K562 (cell line): ENCODE measurements at regions not wholly inside any gene's neighbourhood (a gene's known extent, or its start where the extent isn't known, plus 50 kb on each side); places are given as distances from the start of the nearest gene placed in this dataset.

Experiments
- ATAC-seq: fragments of 200-7000 bp; cut with Tn5 transposase; 3 replicates; pipeline ENCODE4 v1.9.1; 2020; ENCODE audit warnings: moderate library complexity
- BruUV-seq: library from RNA; stranded (reverse); fragments of 400-500 nt; replicated peaks from 2 replicates; lab custom pipeline; 2021; lab: Mats Ljungman, UMichigan
- CTCF ChIA-PET: fragments of 300-600 bp; formaldehyde crosslinking; extraction: SDS; loops from one replicate; lab custom pipeline; 2021; ENCODE audit warnings: low intra/inter-chr PET ratio; lab: Yijun Ruan, JAX
- POLR2A ChIA-PET: fragments of 300-600, 350-650 bp; sonication (Branson Sonifier 250); formaldehyde crosslinking; extraction: SDS; loops from one replicate; lab custom pipeline; 2021; ENCODE audit warnings: antibody characterized with exemption, inconsistent platforms; lab: Yijun Ruan, JAX
- DNase-seq, 4 experiments: peaks; one replicate each; pipeline versions ENCODE4 v3.0.0 to v3.0.0-alpha.2; 2011 to 2018; ENCODE audit warnings: low spot score in 3 of 4, mixed read lengths in 3 of 4; ENCODE audit errors: extremely low read depth in 1 of 4
- FAIRE-seq: peaks from 2 replicates; lab custom pipeline; 2011; peaks lifted over from hg19 to GRCh38; lab: Jason Lieb, UNC
- H2AFZ ChIP-seq: 2 replicates; pipeline ENCODE4 v1.6.0; 2011; ENCODE audit warnings: low read depth, low read length, control low read depth, inconsistent platforms
- H3K27ac ChIP-seq: fragments of 200-600 bp; 3 replicates; pipeline ENCODE4 v1.8.0; 2011; ENCODE audit warnings: low read depth, mild to moderate bottlenecking, control low read depth, inconsistent platforms, low read length, moderate library complexity, mixed read lengths; ENCODE audit errors: extremely low read depth
- H3K27me3 ChIP-seq, 2 experiments: fragments of 300-600 bp in 1 of 2; 2 replicates in 1 of 2; 3 replicates in 1 of 2; pipeline versions ENCODE4 v1.6.0 to v1.8.0; 2011; ENCODE audit warnings: inconsistent platforms in 2 of 2, low read length in 2 of 2, mild to moderate bottlenecking in 1 of 2, mixed read lengths in 1 of 2, moderate library complexity in 1 of 2; ENCODE audit not compliant: control insufficient read depth in 2 of 2, insufficient read depth in 2 of 2
- H3K36me3 ChIP-seq: fragments of 300-600 bp; 3 replicates; pipeline ENCODE4 v1.8.0; 2011; ENCODE audit warnings: mild to moderate bottlenecking, low read length, inconsistent platforms; ENCODE audit not compliant: control insufficient read depth, insufficient read depth
- H3K4me1 ChIP-seq, 2 experiments: fragments of 200-600 bp in 1 of 2; replicated peaks in 1 of 2; 2 replicates in 1 of 2; 3 replicates in 1 of 2; pipeline versions ENCODE4 v1.5.1 to v1.8.0; 2011; ENCODE audit warnings: inconsistent platforms in 2 of 2, low read length in 2 of 2, mild to moderate bottlenecking in 1 of 2, mixed read lengths in 1 of 2, moderate library complexity in 1 of 2; ENCODE audit not compliant: control insufficient read depth in 2 of 2, insufficient read depth in 2 of 2
- H3K4me2 ChIP-seq: 2 replicates; pipeline ENCODE4 v1.6.1; 2011; ENCODE audit warnings: low read length, control low read depth, inconsistent platforms, mixed read lengths; ENCODE audit not compliant: insufficient read depth
- H3K4me3 ChIP-seq: fragments of 200-600 bp; sonication (generic), shearing (Covaris generic); 2 replicates; pipeline ENCODE4 v1.5.1; 2016; ENCODE audit warnings: control low read depth, inconsistent platforms
- H3K79me2 ChIP-seq: fragments of 200-600 bp; 3 replicates; pipeline ENCODE4 v1.8.0; 2011; ENCODE audit warnings: low read length, inconsistent platforms; ENCODE audit not compliant: control insufficient read depth, insufficient read depth
- H3K9ac ChIP-seq, 2 experiments: 2 replicates each; pipeline versions ENCODE4 v1.6.0 to v1.6.1; 2011; ENCODE audit warnings: low read depth in 2 of 2, low read length in 2 of 2, control low read depth in 1 of 2, inconsistent platforms in 1 of 2, mild to moderate bottlenecking in 1 of 2, mixed read lengths in 1 of 2; ENCODE audit not compliant: insufficient read depth in 1 of 2
- H3K9me1 ChIP-seq: one replicate; pipeline ENCODE4 v1.6.0; 2011; ENCODE audit warnings: inconsistent platforms, mild to moderate bottlenecking, low read length, moderate library complexity; ENCODE audit not compliant: control insufficient read depth, insufficient read depth
- H3K9me3 ChIP-seq: replicated peaks from 2 replicates; pipeline ENCODE4 v1.5.1; 2011; ENCODE audit warnings: low read depth, low read length, inconsistent platforms; ENCODE audit not compliant: control insufficient read depth, insufficient read depth
- H4K20me1 ChIP-seq: replicated peaks from 2 replicates; pipeline ENCODE4 v1.6.1; 2011; ENCODE audit warnings: low read length, inconsistent platforms, mixed read lengths; ENCODE audit not compliant: control insufficient read depth, insufficient read depth
- ADNP ChIP-seq: fragments of 200-800 bp; sonication (Bioruptor generic); IDR thresholded peaks from 2 replicates; pipeline ENCODE4 v1.6.1; 2016; ENCODE audit warnings: missing genetic modification characterization, missing compliant biosample characterization
- FOXA1 ChIP-seq: fragments of 450-650 bp; IDR thresholded peaks from 2 replicates; pipeline ENCODE4 v1.6.1; 2016; ENCODE audit warnings: mild to moderate bottlenecking, borderline replicate concordance
- HBP1 ChIP-seq: fragments of 450-650 bp; formaldehyde crosslinking; IDR thresholded peaks from 2 replicates; pipeline ENCODE4 v1.4.0; 2022; ENCODE audit warnings: missing genetic modification characterization
- JUN ChIP-seq, 2 experiments: sonication (generic) in 1 of 2; formaldehyde crosslinking in 1 of 2; IDR thresholded peaks; 2 replicates each; pipeline versions ENCODE4 v1.6.1 to v1.8.0; 2012 to 2022; ENCODE audit warnings: borderline replicate concordance in 2 of 2, mild to moderate bottlenecking in 2 of 2, improper control_type of control experiment in 1 of 2, low read depth in 1 of 2, low read length in 1 of 2, missing genetic modification reagents in 1 of 2
- NUFIP1 ChIP-seq: fragments of 450-650 bp; IDR thresholded peaks from 2 replicates; pipeline ENCODE4 v1.6.1; 2018; ENCODE audit not compliant: partially characterized antibody
- RBFOX2 ChIP-seq: fragments of 200-400 bp; formaldehyde crosslinking; IDR thresholded peaks from 2 replicates; pipeline ENCODE4 v1.6.1; 2017; ENCODE audit warnings: low read depth, mild to moderate bottlenecking, low read length, moderate library complexity
- RBM25 ChIP-seq: fragments of 200-400 bp; formaldehyde crosslinking; IDR thresholded peaks from 2 replicates; pipeline ENCODE4 v1.6.1; 2018; ENCODE audit warnings: low read length, low read depth, moderate library complexity; ENCODE audit not compliant: severe bottlenecking
- SMAD4 ChIP-seq: fragments of 250-450 bp; sonication (Bioruptor Pico); conservative IDR thresholded peaks from 2 replicates; pipeline ENCODE4 v1.8.0; 2021; ENCODE audit warnings: inconsistent platforms, mild to moderate bottlenecking, moderate library complexity
- ZNF140 ChIP-seq: fragments of 250-450 bp; sonication (Bioruptor Pico); IDR thresholded peaks from 2 replicates; pipeline ENCODE4 v1.8.0; 2021; ENCODE audit warnings: moderate library complexity, mild to moderate bottlenecking, inconsistent platforms
- ZSCAN32 ChIP-seq: fragments of 450-650 bp; formaldehyde crosslinking; IDR thresholded peaks from 2 replicates; pipeline ENCODE4 v1.4.0; 2020; ENCODE audit warnings: mild to moderate bottlenecking, moderate library complexity
- WGBS: fragments of 100-300 bp; shearing (Covaris generic); methylation state at CpG from one replicate; pipeline ENCODE4 v1.1.6; 2016; ENCODE audit warnings: low coverage, mixed read lengths; ENCODE audit not compliant: insufficient coverage; ENCODE audit errors: missing lambda C conversion rate; 5-methylcytosine and 5-hydroxymethylcytosine counted together
- in situ Hi-C: fragments of 300-500 bp; cut with MboI; formaldehyde crosslinking; loops from 4 replicates; pipeline ENCODE4 v1.15.0; 2018; ENCODE audit warnings: inconsistent platforms, mixed read lengths
- intact Hi-C: fragments of 100-400 bp; cut with micrococcal nuclease; formaldehyde crosslinking; loops from 2 replicates; pipeline ENCODE4 v1.14.2; 2022

- in situ Hi-C loops = no loop called here
- H3K27ac ChIP-seq = no peak overlapping the region
Measured at GRCh38 chr22:49420651-49421050, 407.0 kb downstream of the BRD1 start.

GRCh38 chr22:49419661-49420060 is 408.0 kb downstream of the BRD1 start:
- no peak for ATAC-seq
- no peaks in the 10 kb centered on the region for H3K79me2 ChIP-seq
- POLR2A ChIA-PET = no interaction called here
- no peak overlapping the region for H3K9ac ChIP-seq
- no peak for FAIRE-seq
- intact Hi-C loops = no loop called here
- no peak for DNase-seq
- H3K4me1 ChIP-seq = peaks cover 0 to 3% of the 10 kb centered on the region in 2 experiments; a peak in 1 of 5 replicates
- in situ Hi-C loops = no loop called here
- no peak overlapping the region for H2AFZ ChIP-seq
- 85% methylated on average over 6 of the region's 6 CpGs for WGBS
- H3K27me3 ChIP-seq = no peaks in the 10 kb centered on the region
- no peak overlapping the region for H3K4me2 ChIP-seq
- no peaks in the 10 kb centered on the region for H3K9me3 ChIP-seq
- no peaks in the 10 kb centered on the region for H3K36me3 ChIP-seq
- no peaks in the 10 kb centered on the region for H3K9me1 ChIP-seq
- no peak for TF ChIP-seq ZSCAN32 (CRISPR knock-in tag)
- no peak for TF ChIP-seq NUFIP1
- TF ChIP-seq HBP1 (CRISPR knock-in tag) = no peak
- no peak for TF ChIP-seq JUN (IDR thresholded peaks at IDR 0.05; ENCODE audit: borderline replicate concordance, low read depth, low read length)
- no peak for TF ChIP-seq JUN (CRISPR knock-in tag; IDR thresholded peaks at IDR 0.05; ENCODE audit: borderline replicate concordance)
- TF ChIP-seq RBM25 = no peak
- TF ChIP-seq RBFOX2 = no peak
- H3K4me3 ChIP-seq = no peak overlapping the region
- no TSS peak for BruUV-seq
- H4K20me1 ChIP-seq = 0 out of 2 replicates have a peak, but pooled peaks cover 4% of the 10 kb centered on the region
- CTCF ChIA-PET = no interaction called here
- no peak overlapping the region for H3K27ac ChIP-seq

More at GRCh38 chr22:49420651-49421050, 407.0 kb downstream of the BRD1 start:
- no peak overlapping the region for H3K4me2 ChIP-seq
- H2AFZ ChIP-seq = no peak overlapping the region
- H3K4me1 ChIP-seq = peaks cover 0 to 3% of the 10 kb centered on the region in 2 experiments; a peak in 1 of 5 replicates
- no peaks in the 10 kb centered on the region for H3K36me3 ChIP-seq
- H3K79me2 ChIP-seq = no peaks in the 10 kb centered on the region
- ChIA-PET CTCF (no interaction called here), POLR2A (no interaction called here)
- 77% methylated on average over 11 of the region's 13 CpGs for WGBS
- DNase-seq = no peak
- no peak for ATAC-seq
- no peak for TF ChIP-seq ZNF140 (CRISPR knock-in tag)
- no peak for TF ChIP-seq SMAD4 (CRISPR knock-in tag)
- no peak for TF ChIP-seq ADNP
- TF ChIP-seq FOXA1 = no peak
- no peaks in the 10 kb centered on the region for H3K9me3 ChIP-seq
- H3K9me1 ChIP-seq = no peaks in the 10 kb centered on the region
- BruUV-seq = no TSS peak
- no peak overlapping the region for H3K9ac ChIP-seq
- H3K4me3 ChIP-seq = no peak overlapping the region
- FAIRE-seq = no peak
- 0 out of 2 replicates have a peak, but pooled peaks cover 4% of the 10 kb centered on the region for H4K20me1 ChIP-seq
- intact Hi-C loops = no loop called here
- H3K27me3 ChIP-seq = no peaks in the 10 kb centered on the region
